HTR-8/SVneo (cell line): ENCODE measurements at regions not wholly inside any gene's neighbourhood (a gene's known extent, or its start where the extent isn't known, plus 50 kb on each side); places are given as distances from the start of the nearest gene placed in this dataset.
"Not testable (repeated sequence)": the region's sequence is repeated elsewhere in the genome, so short reads cannot be mapped to it uniquely, and the experiment has no call there.

ENCODE experiments used
- DNase-seq: peaks from one replicate; pipeline ENCODE4 v3.0.0; 2011; ENCODE audit warnings: low spot score, mixed read lengths; ENCODE audit not compliant: insufficient read length
- FAIRE-seq: peaks from 2 replicates; lab custom pipeline; 2011; peaks lifted over from hg19 to GRCh38; lab: Jason Lieb, UNC

GRCh38 chr1:37358992-37359391 is 115.4 kb upstream of the ZC3H12A start:
- FAIRE-seq, result no peak

GRCh38 chr1:37360011-37360410 is 114.4 kb upstream of the ZC3H12A start:
- FAIRE-seq, result no peak
- no peak for DNase-seq

More at GRCh38 chr1:37358992-37359391, 115.4 kb upstream of the ZC3H12A start:
- DNase-seq, result no peak

- no peak for FAIRE-seq
These were observed 111.6 kb upstream of the ZC3H12A start for GRCh38 chr1:37362594-37363385.

GRCh38 chr1:37363535-37363934 is 110.8 kb upstream of the ZC3H12A start:
- DNase-seq, result no peak
- FAIRE-seq, result no peak

More at GRCh38 chr1:37362594-37363385, 111.6 kb upstream of the ZC3H12A start:
- no peak for DNase-seq

GRCh38 chr1:37368665-37369315 is 105.6 kb upstream of the ZC3H12A start:
- FAIRE-seq, DNase-seq: not testable (repeated sequence)

GRCh38 chr1:37372302-37372701 is 102.1 kb upstream of the ZC3H12A start:
- DNase-seq, result no peak
- no peak for FAIRE-seq

GRCh38 chr1:37372711-37373110 is 101.7 kb upstream of the ZC3H12A start:
- FAIRE-seq (no peak), DNase-seq (no peak)

GRCh38 chr1:37373413-37373812 is 101.0 kb upstream of the ZC3H12A start:
- DNase-seq, result no peak
- no peak for FAIRE-seq

GRCh38 chr1:37380546-37380945 is 93.8 kb upstream of the ZC3H12A start:
- FAIRE-seq, DNase-seq: not testable (repeated sequence)

- FAIRE-seq (no peak), DNase-seq (no peak)
These were observed 86.5 kb upstream of the ZC3H12A start for GRCh38 chr1:37387854-37388253.

- DNase-seq, result no peak
- FAIRE-seq, result no peak
These were observed 85.1 kb upstream of the ZC3H12A start for GRCh38 chr1:37389327-37389726.

- FAIRE-seq (no peak), DNase-seq (no peak)
These were observed 83.0 kb upstream of the ZC3H12A start for GRCh38 chr1:37391211-37392011.

- no peak for FAIRE-seq
These were observed 82.3 kb upstream of the ZC3H12A start for GRCh38 chr1:37392051-37392450.

GRCh38 chr1:37393173-37394120 is 80.9 kb upstream of the ZC3H12A start:
- DNase-seq (no peak), FAIRE-seq (no peak)

More at GRCh38 chr1:37392051-37392450, 82.3 kb upstream of the ZC3H12A start:
- no peak for DNase-seq

- DNase-seq (no peak), FAIRE-seq (no peak)
These were observed 79.6 kb upstream of the ZC3H12A start for GRCh38 chr1:37394574-37395464.

- no peak for FAIRE-seq
- no peak for DNase-seq
These were observed 76.3 kb upstream of the ZC3H12A start for GRCh38 chr1:37398096-37398495.

- no peak for DNase-seq
- FAIRE-seq, result no peak
These were observed 75.2 kb upstream of the ZC3H12A start for GRCh38 chr1:37399205-37399604.

GRCh38 chr1:37399830-37400464 is 74.4 kb upstream of the ZC3H12A start:
- no peak for FAIRE-seq
- DNase-seq, result no peak
